ENCODE measurements at regions not wholly inside any gene's neighbourhood (a gene's known extent, or its start where the extent isn't known, plus 50 kb on each side); places are given as distances from the start of the nearest gene placed in this dataset.

DNA sequence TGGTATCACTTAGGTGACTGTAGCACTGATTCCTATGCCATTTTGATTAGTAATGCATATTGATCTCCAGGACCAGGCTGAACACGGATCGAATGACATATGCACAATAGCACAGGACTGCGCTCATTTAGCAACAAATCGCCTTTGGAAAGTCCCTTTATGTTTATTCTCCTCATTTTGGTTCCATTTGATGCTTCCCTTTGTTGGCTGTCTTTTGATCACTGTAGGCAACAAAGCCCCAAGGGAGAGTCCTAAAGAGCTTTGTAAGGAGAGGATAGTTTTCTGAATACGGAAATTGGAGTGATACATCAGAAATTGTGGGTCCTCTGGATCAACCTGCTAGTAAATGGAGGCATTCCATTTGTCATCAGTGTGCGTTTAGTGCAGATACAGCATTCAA lies 1111.4 kb downstream of the SORCS1 start:
- TF ChIP-seq, protein P1, sequence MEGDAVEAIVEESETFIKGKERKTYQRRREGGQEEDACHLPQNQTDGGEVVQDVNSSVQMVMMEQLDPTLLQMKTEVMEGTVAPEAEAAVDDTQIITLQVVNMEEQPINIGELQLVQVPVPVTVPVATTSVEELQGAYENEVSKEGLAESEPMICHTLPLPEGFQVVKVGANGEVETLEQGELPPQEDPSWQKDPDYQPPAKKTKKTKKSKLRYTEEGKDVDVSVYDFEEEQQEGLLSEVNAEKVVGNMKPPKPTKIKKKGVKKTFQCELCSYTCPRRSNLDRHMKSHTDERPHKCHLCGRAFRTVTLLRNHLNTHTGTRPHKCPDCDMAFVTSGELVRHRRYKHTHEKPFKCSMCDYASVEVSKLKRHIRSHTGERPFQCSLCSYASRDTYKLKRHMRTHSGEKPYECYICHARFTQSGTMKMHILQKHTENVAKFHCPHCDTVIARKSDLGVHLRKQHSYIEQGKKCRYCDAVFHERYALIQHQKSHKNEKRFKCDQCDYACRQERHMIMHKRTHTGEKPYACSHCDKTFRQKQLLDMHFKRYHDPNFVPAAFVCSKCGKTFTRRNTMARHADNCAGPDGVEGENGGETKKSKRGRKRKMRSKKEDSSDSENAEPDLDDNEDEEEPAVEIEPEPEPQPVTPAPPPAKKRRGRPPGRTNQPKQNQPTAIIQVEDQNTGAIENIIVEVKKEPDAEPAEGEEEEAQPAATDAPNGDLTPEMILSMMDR (IDR thresholded peaks at IDR 0.05), result no peak
- TF ChIP-seq POLR2AphosphoS5 (IDR thresholded peaks at IDR 0.05), result no peak
- no peak for TF ChIP-seq POLR2A (IDR thresholded peaks at IDR 0.05)
